ENCODE measurements at regions not wholly inside any gene's neighbourhood (a gene's known extent, or its start where the extent isn't known, plus 50 kb on each side); places are given as distances from the start of the nearest gene placed in this dataset.

GRCh38 chr20:39886650-39887190, 802.3 kb downstream of the MAFB start:
- H3K9me3 ChIP-seq (ENCODE audit: control insufficient read depth in 2 of 2, low read length in 2 of 2): no peaks in the 10 kb centered on the region
- no peak overlapping the region for H3K27ac ChIP-seq (ENCODE audit: low read length)
- no peaks in the 10 kb centered on the region for H3K4me1 ChIP-seq (ENCODE audit: control insufficient read depth, insufficient read depth, low read length)
- H3K27me3 ChIP-seq (ENCODE audit: control insufficient read depth in 1 of 2, insufficient read depth in 2 of 2, low read length in 2 of 2): no peaks in the 10 kb centered on the region
- no peak overlapping the region for H3K9ac ChIP-seq (ENCODE audit: low read length in 2 of 2)
- no peaks in the 10 kb centered on the region for H3K36me3 ChIP-seq (ENCODE audit: control insufficient read depth in 2 of 2, insufficient read depth in 2 of 2, low read length in 2 of 2)
- H3K4me3 ChIP-seq (ENCODE audit: low read length in 2 of 2): no peak overlapping the region

GRCh38 chr20:39885975-39886649, 802.9 kb downstream of the MAFB start:
- Histone ChIP-seq H3K36me3 (ENCODE audit: control insufficient read depth in 2 of 2, insufficient read depth in 2 of 2, low read length in 2 of 2) (no peaks in the 10 kb centered on the region), H3K4me1 (ENCODE audit: control insufficient read depth, insufficient read depth, low read length) (no peaks in the 10 kb centered on the region), H3K9ac (ENCODE audit: low read length in 2 of 2) (no peak overlapping the region), H3K9me3 (ENCODE audit: control insufficient read depth in 2 of 2, low read length in 2 of 2) (no peaks in the 10 kb centered on the region), H3K4me3 (ENCODE audit: low read length in 2 of 2) (no peak overlapping the region), H3K27ac (ENCODE audit: low read length) (no peak overlapping the region), H3K27me3 (ENCODE audit: control insufficient read depth in 1 of 2, insufficient read depth in 2 of 2, low read length in 2 of 2) (no peaks in the 10 kb centered on the region)

- Histone ChIP-seq H3K4me1 (ENCODE audit: control insufficient read depth, insufficient read depth, low read length) (peaks cover 5% of the 10 kb centered on the region), H3K9me3 (ENCODE audit: control insufficient read depth in 2 of 2, low read length in 2 of 2) (no peaks in the 10 kb centered on the region), H3K9ac (ENCODE audit: low read length in 2 of 2) (no peak overlapping the region), H3K27me3 (ENCODE audit: control insufficient read depth in 1 of 2, insufficient read depth in 2 of 2, low read length in 2 of 2) (no peaks in the 10 kb centered on the region), H3K27ac (ENCODE audit: low read length) (no peak overlapping the region), H3K36me3 (ENCODE audit: control insufficient read depth in 2 of 2, insufficient read depth in 2 of 2, low read length in 2 of 2) (no peaks in the 10 kb centered on the region), H3K4me3 (ENCODE audit: low read length in 2 of 2) (no peak overlapping the region)
Observed at GRCh38 chr20:39882806-39883205, 806.2 kb downstream of the MAFB start.

- no peak overlapping the region for H3K27ac ChIP-seq (ENCODE audit: low read length)
- no peaks in the 10 kb centered on the region for H3K27me3 ChIP-seq (ENCODE audit: control insufficient read depth in 1 of 2, insufficient read depth in 2 of 2, low read length in 2 of 2)
- peaks cover 13% of the 10 kb centered on the region for H3K4me1 ChIP-seq (ENCODE audit: control insufficient read depth, insufficient read depth, low read length)
- H3K4me3 ChIP-seq (ENCODE audit: low read length in 2 of 2): no peak overlapping the region
- no peak overlapping the region for H3K9ac ChIP-seq (ENCODE audit: low read length in 2 of 2)
- H3K9me3 ChIP-seq (ENCODE audit: control insufficient read depth in 2 of 2, low read length in 2 of 2): no peaks in the 10 kb centered on the region
- H3K36me3 ChIP-seq (ENCODE audit: control insufficient read depth in 2 of 2, insufficient read depth in 2 of 2, low read length in 2 of 2): no peaks in the 10 kb centered on the region
Observed at GRCh38 chr20:39880890-39881289, 808.1 kb downstream of the MAFB start.

GRCh38 chr20:39879296-39879695, 809.7 kb downstream of the MAFB start:
- H3K9me3 ChIP-seq (ENCODE audit: control insufficient read depth in 2 of 2, low read length in 2 of 2): no peaks in the 10 kb centered on the region
- H3K36me3 ChIP-seq (ENCODE audit: control insufficient read depth in 2 of 2, insufficient read depth in 2 of 2, low read length in 2 of 2): no peaks in the 10 kb centered on the region
- no peak overlapping the region for H3K4me3 ChIP-seq (ENCODE audit: low read length in 2 of 2)
- H3K4me1 ChIP-seq (ENCODE audit: control insufficient read depth, insufficient read depth, low read length): peaks cover 13% of the 10 kb centered on the region
- no peaks in the 10 kb centered on the region for H3K27me3 ChIP-seq (ENCODE audit: control insufficient read depth in 1 of 2, insufficient read depth in 2 of 2, low read length in 2 of 2)
- no peak overlapping the region for H3K27ac ChIP-seq (ENCODE audit: low read length)
- no peak overlapping the region for H3K9ac ChIP-seq (ENCODE audit: low read length in 2 of 2)

GRCh38 chr20:39878809-39879208, 810.2 kb downstream of the MAFB start:
- H3K4me3 ChIP-seq (ENCODE audit: low read length in 2 of 2): no peak overlapping the region
- peaks cover 13% of the 10 kb centered on the region for H3K4me1 ChIP-seq (ENCODE audit: control insufficient read depth, insufficient read depth, low read length)
- H3K27me3 ChIP-seq (ENCODE audit: control insufficient read depth in 1 of 2, insufficient read depth in 2 of 2, low read length in 2 of 2): no peaks in the 10 kb centered on the region
- no peak overlapping the region for H3K9ac ChIP-seq (ENCODE audit: low read length in 2 of 2)
- no peak overlapping the region for H3K27ac ChIP-seq (ENCODE audit: low read length)
- no peaks in the 10 kb centered on the region for H3K9me3 ChIP-seq (ENCODE audit: control insufficient read depth in 2 of 2, low read length in 2 of 2)
- no peaks in the 10 kb centered on the region for H3K36me3 ChIP-seq (ENCODE audit: control insufficient read depth in 2 of 2, insufficient read depth in 2 of 2, low read length in 2 of 2)

- Histone ChIP-seq H3K36me3 (ENCODE audit: control insufficient read depth in 2 of 2, insufficient read depth in 2 of 2, low read length in 2 of 2) (no peaks in the 10 kb centered on the region), H3K4me1 (ENCODE audit: control insufficient read depth, insufficient read depth, low read length) (peaks cover 13% of the 10 kb centered on the region), H3K4me3 (ENCODE audit: low read length in 2 of 2) (no peak overlapping the region), H3K27ac (ENCODE audit: low read length) (no peak overlapping the region), H3K27me3 (ENCODE audit: control insufficient read depth in 1 of 2, insufficient read depth in 2 of 2, low read length in 2 of 2) (no peaks in the 10 kb centered on the region), H3K9ac (ENCODE audit: low read length in 2 of 2) (no peak overlapping the region), H3K9me3 (ENCODE audit: control insufficient read depth in 2 of 2, low read length in 2 of 2) (no peaks in the 10 kb centered on the region)
Observed at GRCh38 chr20:39878320-39878719, 810.7 kb downstream of the MAFB start.

- Histone ChIP-seq H3K27me3 (ENCODE audit: control insufficient read depth in 1 of 2, insufficient read depth in 2 of 2, low read length in 2 of 2) (no peaks in the 10 kb centered on the region), H3K36me3 (ENCODE audit: control insufficient read depth in 2 of 2, insufficient read depth in 2 of 2, low read length in 2 of 2) (no peaks in the 10 kb centered on the region), H3K9me3 (ENCODE audit: control insufficient read depth in 2 of 2, low read length in 2 of 2) (no peaks in the 10 kb centered on the region), H3K4me3 (ENCODE audit: low read length in 2 of 2) (no peak overlapping the region), H3K9ac (ENCODE audit: low read length in 2 of 2) (no peak overlapping the region), H3K27ac (ENCODE audit: low read length) (no peak overlapping the region), H3K4me1 (ENCODE audit: control insufficient read depth, insufficient read depth, low read length) (peaks cover 13% of the 10 kb centered on the region)
Observed at GRCh38 chr20:39877788-39878187, 811.2 kb downstream of the MAFB start.

GRCh38 chr20:39876976-39877635, 811.9 kb downstream of the MAFB start:
- no peaks in the 10 kb centered on the region for H3K27me3 ChIP-seq (ENCODE audit: control insufficient read depth in 1 of 2, insufficient read depth in 2 of 2, low read length in 2 of 2)
- H3K9ac ChIP-seq (ENCODE audit: low read length in 2 of 2): no peak overlapping the region
- H3K9me3 ChIP-seq (ENCODE audit: control insufficient read depth in 2 of 2, low read length in 2 of 2): no peaks in the 10 kb centered on the region
- H3K4me3 ChIP-seq (ENCODE audit: low read length in 2 of 2): no peak overlapping the region
- H3K36me3 ChIP-seq (ENCODE audit: control insufficient read depth in 2 of 2, insufficient read depth in 2 of 2, low read length in 2 of 2): no peaks in the 10 kb centered on the region
- no peak overlapping the region for H3K27ac ChIP-seq (ENCODE audit: low read length)
- H3K4me1 ChIP-seq (ENCODE audit: control insufficient read depth, insufficient read depth, low read length): peaks cover 13% of the 10 kb centered on the region

- H3K4me1 ChIP-seq (ENCODE audit: control insufficient read depth, insufficient read depth, low read length): peaks cover 13% of the 10 kb centered on the region
- H3K9me3 ChIP-seq (ENCODE audit: control insufficient read depth in 2 of 2, low read length in 2 of 2): no peaks in the 10 kb centered on the region
- no peak overlapping the region for H3K27ac ChIP-seq (ENCODE audit: low read length)
- H3K9ac ChIP-seq (ENCODE audit: low read length in 2 of 2): no peak overlapping the region
- H3K4me3 ChIP-seq (ENCODE audit: low read length in 2 of 2): no peak overlapping the region
- H3K27me3 ChIP-seq (ENCODE audit: control insufficient read depth in 1 of 2, insufficient read depth in 2 of 2, low read length in 2 of 2): no peaks in the 10 kb centered on the region
- H3K36me3 ChIP-seq (ENCODE audit: control insufficient read depth in 2 of 2, insufficient read depth in 2 of 2, low read length in 2 of 2): no peaks in the 10 kb centered on the region
Observed at GRCh38 chr20:39875492-39876110, 813.4 kb downstream of the MAFB start.
